KOPT-K1 (cell line): ENCODE measurements at regions not wholly inside any gene's neighbourhood (a gene's known extent, or its start where the extent isn't known, plus 50 kb on each side); places are given as distances from the start of the nearest gene placed in this dataset.

Experiments used
- H3K27ac ChIP-seq: fragments of 200-600 bp; sonication (generic); 2 replicates; pipeline ENCODE4 v1.5.1; 2016; ENCODE audit warnings: antibody characterized with exemption, mild to moderate bottlenecking, low read depth, low read length; ENCODE audit not compliant: poor library complexity, severe bottlenecking
- H3K36me3 ChIP-seq: fragments of 200-600 bp; sonication (generic); 2 replicates; pipeline ENCODE4 v1.5.1; 2017; ENCODE audit warnings: antibody characterized with exemption, mild to moderate bottlenecking, low read length, moderate library complexity; ENCODE audit not compliant: insufficient read depth
- H3K9me3 ChIP-seq: fragments of 200-600 bp; sonication (generic); 2 replicates; pipeline ENCODE4 v1.5.1; 2017; ENCODE audit warnings: antibody characterized with exemption, low read length, mild to moderate bottlenecking; ENCODE audit not compliant: insufficient read depth, poor library complexity, severe bottlenecking

DNA sequence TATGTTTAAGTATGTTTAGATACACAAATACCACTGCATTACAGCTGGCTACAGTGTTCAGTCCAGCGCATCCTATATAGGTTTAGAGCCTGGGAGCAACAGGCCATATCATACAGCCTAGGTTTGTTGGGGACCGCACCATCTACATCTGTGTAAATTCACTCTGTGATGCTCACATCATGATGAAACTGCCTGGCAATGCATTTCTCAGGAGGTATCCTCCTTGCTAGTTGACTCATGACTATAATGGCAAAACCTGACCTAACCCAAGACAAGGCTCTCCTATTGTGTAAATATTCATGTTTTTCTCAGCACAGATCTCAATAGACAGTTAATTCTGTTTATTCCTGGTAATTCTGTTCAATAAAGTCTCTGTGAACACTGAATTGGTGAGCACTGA is 240.7 kb upstream of the PFKP start:
- Histone ChIP-seq H3K9me3 (no peaks in the 10 kb centered on the region), H3K27ac (no peak overlapping the region), H3K36me3 (no peaks in the 10 kb centered on the region)

DNA sequence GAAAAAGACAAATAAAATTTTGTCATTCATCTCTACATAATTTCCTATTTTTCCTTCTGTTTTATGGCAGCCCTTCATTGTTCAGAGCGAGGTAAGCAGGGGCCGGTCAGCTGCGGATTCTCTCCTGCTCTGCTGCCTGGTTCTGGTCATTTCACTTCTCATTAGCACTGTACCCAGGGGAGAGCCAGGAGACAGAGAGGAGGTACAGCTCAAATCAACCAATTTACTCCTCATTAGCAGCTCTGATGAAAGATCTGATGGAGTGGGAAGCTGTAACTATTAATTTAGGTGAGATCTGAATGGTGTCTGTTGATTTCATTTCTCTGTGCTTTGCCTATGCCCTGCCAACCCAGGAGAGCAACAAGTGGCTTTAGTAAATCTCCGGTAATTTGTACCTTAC is 241.5 kb upstream of the PFKP start:
- Histone ChIP-seq H3K9me3 (no peaks in the 10 kb centered on the region), H3K27ac (no peak overlapping the region), H3K36me3 (no peaks in the 10 kb centered on the region)

DNA sequence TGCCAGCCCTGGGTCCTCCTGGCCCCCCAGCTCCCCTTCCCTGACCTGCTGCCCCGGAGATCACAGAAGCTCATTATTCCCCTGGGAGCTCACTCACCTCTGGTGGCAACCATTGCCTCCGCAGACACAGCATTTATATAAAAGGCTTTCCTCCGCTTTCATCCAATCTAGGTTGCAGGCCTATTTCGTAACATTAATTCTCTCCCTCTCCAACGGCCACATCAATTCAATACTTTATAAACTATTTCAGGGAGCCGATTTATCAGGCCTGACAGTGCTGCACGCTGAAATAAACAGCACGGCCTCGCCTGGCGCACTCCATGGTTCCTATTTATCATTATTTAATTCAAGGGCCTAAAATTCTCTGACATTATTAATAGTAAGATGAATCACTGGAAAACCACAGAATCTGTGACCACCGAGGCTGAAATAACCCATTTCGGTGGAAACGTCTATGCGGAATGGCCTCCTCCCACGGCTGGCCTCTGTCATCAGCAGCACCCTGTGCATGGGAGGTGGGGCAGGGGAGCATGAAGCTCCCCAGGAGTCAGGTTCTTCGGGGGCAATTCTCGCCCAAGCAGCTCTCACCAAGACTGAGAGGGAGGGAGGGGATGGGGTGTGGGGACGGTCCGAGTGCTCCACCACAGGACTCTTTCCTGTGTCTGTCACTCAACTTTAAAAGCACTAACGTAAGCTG is 249.3 kb upstream of the PFKP start:
- Histone ChIP-seq H3K9me3 (no peaks in the 10 kb centered on the region), H3K36me3 (no peaks in the 10 kb centered on the region), H3K27ac (no peak overlapping the region)

DNA sequence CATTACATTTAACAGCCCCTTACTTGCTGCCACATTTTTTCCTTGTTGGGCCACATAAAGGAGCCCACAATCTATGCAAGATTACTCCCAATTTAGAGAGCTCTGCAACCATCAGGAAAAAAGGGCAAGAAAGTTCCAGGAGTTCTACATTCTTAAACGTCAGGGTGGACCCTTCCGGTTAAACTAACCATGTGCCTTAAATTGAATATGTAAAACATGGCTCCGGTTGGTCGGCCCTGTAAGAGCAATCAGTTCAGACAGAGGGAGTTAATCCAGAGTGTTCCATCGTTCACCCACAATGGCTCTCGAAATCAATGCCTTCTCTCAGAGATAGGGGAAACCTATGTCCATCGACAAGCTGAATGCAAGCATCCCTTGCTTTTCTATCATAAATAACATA is 253.7 kb upstream of the PFKP start:
- Histone ChIP-seq H3K27ac (no peak overlapping the region), H3K36me3 (no peaks in the 10 kb centered on the region), H3K9me3 (no peaks in the 10 kb centered on the region)

DNA sequence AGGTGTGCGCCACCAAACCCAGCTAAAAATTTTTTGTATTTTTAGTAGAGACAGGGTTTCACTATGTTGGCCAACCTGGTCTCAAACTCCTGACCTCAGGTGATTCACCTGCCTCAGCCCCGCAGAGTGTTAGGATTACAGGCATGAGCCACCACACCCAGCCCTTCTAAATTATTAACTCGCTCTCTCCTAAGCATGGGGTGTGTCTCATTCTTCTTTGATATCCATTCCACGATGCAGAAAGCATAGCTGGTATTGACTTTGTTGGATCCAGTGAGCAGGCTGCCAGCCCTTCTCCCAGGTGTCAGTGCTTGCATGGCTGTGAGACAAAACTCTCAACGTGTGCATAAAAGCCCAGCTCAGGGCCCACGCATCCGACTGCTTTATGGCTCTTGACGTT is 254.1 kb upstream of the PFKP start:
- Histone ChIP-seq H3K36me3 (no peaks in the 10 kb centered on the region), H3K27ac (no peak overlapping the region), H3K9me3 (no peaks in the 10 kb centered on the region)

DNA sequence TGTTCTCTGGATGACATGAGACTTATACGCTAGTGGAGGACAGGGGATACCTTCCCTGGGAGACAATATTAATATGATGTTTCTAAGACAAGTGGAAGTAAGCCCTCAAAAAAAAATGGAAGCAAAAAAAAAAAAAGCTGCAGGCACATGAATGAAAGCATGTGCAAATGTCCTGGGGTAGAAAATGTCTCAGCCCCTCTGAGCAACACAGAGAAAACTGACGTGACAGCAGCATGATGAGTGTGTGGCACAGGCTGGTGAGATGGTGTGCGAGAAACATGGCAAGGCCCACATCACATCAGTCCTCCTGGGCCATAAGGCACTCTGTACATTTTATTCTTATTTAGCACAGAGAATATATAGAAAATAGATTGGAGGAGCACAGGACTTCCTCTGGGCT is 254.7 kb upstream of the PFKP start:
- Histone ChIP-seq H3K9me3 (no peaks in the 10 kb centered on the region), H3K27ac (no peak overlapping the region), H3K36me3 (no peaks in the 10 kb centered on the region)

DNA sequence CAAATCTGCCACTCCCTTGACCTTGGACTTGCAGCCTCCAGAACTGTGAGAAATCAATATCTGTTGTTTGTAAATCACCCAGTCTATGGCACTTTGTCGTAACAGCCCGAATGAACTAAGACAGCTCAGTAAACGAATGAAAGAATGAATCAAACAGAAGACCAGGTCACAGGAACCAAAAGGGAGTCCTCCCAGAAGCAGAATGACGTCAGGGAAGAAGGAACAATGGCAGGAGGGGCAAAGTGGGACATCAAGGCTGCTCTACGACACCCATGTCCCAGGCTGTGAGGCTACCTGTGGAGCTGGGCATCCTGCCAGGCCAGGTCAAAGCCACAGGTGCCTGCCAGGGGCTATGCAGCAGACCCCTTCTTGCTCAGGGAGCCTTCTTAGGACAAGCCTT is 267.2 kb upstream of the PFKP start:
- no peaks in the 10 kb centered on the region for H3K36me3 ChIP-seq
- peaks cover 10% of the 10 kb centered on the region for H3K9me3 ChIP-seq
- no peak overlapping the region for H3K27ac ChIP-seq

DNA sequence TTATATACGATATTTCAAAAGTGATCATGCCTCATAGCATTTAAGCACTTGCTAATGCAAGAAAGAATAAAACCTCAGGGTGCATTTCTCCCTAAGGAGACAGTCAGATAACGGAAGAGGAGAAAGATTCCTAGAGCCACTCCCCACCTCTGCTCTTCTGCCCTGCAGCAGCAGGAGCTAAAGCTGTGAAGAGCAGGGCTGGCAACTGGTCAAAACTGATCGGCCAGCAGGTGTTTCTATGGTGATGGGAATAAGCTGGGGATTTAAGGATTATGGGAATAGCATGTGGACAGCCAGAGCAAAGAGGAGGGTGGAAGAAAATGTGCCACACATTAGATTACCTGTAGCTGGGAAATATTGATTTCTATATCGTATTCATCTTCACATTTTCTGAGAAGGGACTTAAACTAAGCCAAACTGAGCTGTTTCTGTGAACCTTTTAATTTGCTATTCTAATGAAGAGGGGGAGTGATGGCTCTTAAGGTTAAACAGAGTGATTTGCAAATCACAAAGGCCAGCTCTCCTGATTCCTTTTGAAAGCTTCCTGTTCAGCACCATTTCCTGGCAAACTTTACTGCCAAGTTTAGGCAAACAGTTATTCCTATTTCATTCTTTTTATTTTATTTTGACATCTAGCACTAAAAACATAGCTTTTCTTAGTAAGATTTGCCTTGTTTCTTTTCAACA is 268.9 kb upstream of the PFKP start:
- Histone ChIP-seq H3K36me3 (no peaks in the 10 kb centered on the region), H3K27ac (no peak overlapping the region), H3K9me3 (peaks cover 25% of the 10 kb centered on the region)

DNA sequence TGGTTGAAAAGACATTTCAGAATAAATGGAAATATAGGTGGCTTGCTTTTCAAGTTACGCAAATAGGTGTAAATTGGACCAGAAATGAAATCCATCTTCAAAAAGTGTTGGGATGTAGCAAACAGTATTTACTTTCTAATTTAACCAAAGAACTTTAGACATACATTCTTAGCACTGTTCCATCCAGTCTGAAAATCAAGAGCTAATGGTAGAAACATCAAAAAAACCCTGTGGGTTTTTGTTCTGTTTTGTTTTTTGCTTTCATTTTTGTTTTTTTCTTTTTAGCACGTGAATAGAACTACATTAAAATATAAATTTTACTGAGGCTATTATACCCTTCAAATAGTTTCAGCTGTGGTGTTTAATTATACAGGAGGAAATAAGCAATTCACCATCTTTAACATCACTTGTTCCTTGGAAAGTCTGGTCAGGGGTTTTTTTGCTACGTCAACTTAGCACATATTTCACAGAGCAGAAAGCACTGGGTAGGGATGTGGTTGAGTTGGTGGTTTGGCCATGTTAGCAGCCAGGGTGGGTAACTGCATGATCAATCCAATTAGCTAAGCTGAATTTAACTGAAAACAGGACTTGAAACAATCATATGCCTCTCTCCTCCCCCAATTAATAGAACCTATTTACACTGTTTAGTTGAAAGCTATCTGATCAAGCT is 275.4 kb upstream of the PFKP start:
- H3K27ac ChIP-seq, result peak overlapping the region; percentile 46
- peaks cover 30% of the 10 kb centered on the region for H3K9me3 ChIP-seq
- H3K36me3 ChIP-seq, result no peaks in the 10 kb centered on the region

DNA sequence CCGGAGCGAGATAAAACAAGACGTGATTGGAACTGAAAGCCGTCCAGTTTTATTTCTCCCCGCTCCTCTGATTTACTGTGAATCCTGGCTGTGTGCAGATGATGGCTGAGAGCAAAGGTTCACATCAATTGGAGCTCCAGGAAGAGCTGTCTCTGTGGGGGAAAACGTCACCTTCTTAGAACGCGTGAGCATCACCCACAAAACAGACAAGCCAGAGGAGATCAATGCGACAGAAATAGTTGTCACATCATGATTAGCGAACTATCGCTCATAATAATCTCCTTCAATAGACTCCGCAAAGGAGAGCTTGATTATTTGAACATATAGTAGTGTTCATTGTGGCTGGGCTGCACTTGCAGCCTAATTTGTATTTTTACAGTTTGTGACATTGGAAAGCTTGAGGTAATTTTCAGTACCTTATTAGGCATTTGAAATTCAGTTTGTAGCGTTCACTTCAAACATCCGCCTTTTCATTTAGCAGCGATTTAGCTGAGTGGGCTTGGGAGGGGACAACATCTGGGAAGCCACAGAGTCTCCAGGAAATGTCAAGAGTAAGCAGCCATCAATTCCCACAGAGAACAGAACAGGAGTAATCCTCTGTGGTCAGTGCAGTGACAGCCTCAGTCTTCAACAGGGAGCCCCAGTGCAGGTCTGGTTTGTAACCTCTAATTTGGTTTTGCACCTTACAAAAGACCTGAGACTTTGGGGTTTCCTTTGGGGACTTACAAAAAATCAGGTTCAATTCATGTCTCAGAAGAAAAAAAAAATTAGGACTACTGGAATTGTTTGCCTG is 276.8 kb upstream of the PFKP start:
- H3K27ac ChIP-seq, result peak overlapping the region; percentile 46
- H3K9me3 ChIP-seq, result peaks cover 20% of the 10 kb centered on the region
- no peaks in the 10 kb centered on the region for H3K36me3 ChIP-seq

DNA sequence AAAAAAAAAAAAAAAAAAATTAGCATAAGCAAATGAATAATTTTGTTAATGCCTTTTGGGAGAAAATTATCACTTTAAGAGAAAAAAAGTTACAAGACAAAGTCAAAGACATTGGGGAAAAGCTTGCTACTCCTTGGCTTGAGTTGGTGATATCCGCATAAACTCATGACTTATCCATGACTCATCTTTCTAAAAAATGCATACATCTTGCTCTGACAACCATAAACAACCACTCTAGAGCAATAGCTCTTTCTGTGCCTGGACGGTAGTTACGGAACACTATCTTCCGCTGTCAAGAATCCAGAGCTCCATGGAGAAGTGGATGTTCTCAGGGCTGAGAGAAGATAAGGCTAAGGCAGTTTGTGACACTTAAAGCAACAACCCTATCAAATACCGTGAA is 281.1 kb upstream of the PFKP start:
- Histone ChIP-seq H3K36me3 (no peaks in the 10 kb centered on the region), H3K9me3 (no peaks in the 10 kb centered on the region), H3K27ac (no peak overlapping the region)

DNA sequence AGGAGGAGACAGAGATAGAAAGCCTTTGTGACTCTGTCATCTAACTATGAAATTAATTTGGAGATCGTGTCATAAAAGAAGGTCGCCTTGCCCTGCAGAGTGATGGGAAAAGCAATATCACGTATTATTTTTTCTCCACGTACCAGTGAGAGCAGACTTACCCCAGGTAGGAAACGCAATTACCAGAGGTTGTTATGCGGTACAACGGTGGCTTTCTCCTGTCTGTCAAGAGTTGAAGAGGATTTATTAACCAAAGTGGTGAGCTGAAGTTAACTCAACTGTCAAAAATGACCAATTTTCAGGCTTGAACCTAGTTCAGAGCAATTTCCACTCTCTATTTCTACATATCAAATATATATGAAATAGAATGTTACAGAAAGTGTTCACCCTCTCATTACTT is 282.6 kb upstream of the PFKP start:
- Histone ChIP-seq H3K9me3 (peaks cover 9% of the 10 kb centered on the region), H3K36me3 (no peaks in the 10 kb centered on the region), H3K27ac (no peak overlapping the region)

DNA sequence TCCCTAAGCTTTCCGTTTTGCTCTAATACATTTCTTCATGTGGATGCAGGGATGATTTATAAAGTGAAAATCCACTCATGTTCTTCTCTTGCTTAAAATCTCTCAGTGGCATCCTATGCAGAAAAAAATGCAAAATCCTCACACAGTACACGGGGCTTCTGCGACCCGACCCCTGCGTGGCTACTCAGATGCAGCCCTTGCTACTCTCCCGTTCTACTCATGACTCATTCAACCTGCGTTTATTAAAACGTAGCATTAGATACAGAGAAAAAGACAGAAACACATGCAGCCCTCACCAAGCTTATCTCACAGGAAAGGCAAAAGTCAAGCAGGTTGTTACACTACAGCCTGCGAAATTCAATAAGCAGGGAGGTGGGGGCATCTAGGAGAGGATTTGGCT is 284.4 kb upstream of the PFKP start:
- Histone ChIP-seq H3K36me3 (no peaks in the 10 kb centered on the region), H3K9me3 (peaks cover 10% of the 10 kb centered on the region), H3K27ac (no peak overlapping the region)

DNA sequence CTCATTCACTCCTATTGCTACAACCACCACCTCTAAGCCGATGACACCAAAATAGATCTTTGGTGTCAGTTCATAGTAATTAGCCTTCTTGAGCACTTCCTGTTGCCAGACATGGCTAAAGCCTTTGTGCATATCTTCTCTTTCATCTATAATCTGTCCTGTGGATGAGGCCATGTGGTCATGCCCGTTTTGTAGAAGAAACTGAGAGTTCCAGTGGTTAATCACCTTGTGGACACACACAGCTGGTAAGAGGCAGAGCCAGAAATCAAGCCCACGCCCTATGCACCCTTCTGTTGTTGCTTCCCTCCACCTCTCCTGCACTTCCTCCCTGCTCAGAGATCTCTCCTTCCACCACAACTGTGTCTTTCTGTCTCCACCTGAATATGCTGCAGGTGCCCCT is 285.1 kb upstream of the PFKP start:
- Histone ChIP-seq H3K36me3 (no peaks in the 10 kb centered on the region), H3K27ac (no peak overlapping the region), H3K9me3 (peaks cover 10% of the 10 kb centered on the region)

DNA sequence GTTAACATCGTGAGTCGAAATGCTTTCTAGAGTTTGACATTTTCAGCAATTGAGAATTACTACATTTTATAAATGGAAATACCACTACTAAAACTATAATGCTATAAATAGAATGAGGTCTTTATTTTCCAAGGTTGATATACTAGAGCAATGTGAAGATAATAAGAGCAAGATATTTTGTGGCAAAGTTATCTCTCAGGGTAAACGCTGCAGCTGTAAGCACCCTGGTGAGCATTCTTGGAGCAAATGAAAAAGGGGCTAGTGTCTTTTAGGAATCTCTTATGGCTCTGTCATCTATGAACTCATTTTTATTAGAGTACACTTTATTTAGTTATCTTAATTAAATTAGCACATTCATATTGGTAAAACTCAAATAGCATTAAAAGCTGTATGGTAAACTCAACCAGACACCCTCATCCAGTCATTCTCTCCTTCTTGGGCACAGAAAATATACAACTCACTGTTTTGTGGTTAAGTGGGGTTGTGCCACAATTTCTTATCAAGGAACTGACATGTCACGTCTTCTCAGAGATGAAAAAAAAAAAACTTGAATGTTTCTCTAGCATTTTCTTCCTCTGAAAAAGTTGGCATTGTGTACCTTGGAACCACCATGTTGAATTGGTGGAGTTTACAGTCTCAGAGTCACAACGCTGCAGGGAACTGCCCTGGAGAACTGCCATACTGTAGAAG is 289.5 kb upstream of the PFKP start:
- H3K27ac ChIP-seq, result no peak overlapping the region
- H3K36me3 ChIP-seq, result no peaks in the 10 kb centered on the region
- H3K9me3 ChIP-seq, result peaks cover 10% of the 10 kb centered on the region
